GM18907 (cell line): ENCODE measurements at regions not wholly inside any gene's neighbourhood (a gene's known extent, or its start where the extent isn't known, plus 50 kb on each side); places are given as distances from the start of the nearest gene placed in this dataset.

Experiments
- ATAC-seq: cut with Tn5 transposase; IDR thresholded peaks from one replicate; pipeline ENCODE4 v1.9.1; 2021; ENCODE audit warnings: mild to moderate bottlenecking, moderate library complexity; ENCODE audit not compliant: unreplicated experiment

DNA sequence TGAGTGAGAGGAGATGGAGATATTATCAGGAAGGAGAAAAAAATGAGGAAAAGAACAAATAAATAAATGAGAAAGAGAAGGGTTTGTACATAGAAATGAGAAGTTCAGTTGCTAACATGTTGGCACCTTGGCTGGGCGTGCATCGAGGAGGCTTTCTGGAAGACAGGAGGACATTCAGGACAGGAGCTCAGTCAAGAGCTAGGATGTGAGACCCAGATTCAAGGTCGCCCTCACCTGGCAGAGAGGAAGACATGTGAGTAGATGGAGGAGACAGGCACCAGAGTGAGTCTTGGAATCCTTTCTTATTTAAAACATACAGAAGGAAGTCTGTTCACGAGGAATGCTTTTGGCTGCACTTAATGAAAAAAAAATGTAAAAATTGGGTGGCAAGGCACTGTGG, 640.9 kb downstream of the NPHP4 start:
- ATAC-seq = no peak

DNA sequence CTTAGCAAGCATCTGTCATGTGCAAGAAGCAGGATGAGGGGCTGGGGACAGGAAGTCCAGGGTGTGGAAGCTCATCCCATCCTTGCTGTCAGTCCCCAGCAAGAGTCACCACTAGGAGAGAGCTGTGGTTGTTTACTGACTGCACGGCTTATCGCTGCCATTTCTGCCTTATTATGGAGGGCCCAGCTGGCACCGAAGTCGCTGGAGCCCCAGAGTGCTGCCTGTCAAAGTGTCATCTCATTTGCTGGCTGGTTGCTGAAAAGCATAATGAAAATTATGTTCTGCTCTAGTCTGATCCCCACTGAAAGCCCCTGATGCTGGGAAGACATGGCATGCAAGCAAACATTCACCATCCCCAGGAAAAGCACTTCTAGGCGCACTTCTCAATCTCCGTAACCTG, 642.7 kb downstream of the NPHP4 start:
- no peak for ATAC-seq

DNA sequence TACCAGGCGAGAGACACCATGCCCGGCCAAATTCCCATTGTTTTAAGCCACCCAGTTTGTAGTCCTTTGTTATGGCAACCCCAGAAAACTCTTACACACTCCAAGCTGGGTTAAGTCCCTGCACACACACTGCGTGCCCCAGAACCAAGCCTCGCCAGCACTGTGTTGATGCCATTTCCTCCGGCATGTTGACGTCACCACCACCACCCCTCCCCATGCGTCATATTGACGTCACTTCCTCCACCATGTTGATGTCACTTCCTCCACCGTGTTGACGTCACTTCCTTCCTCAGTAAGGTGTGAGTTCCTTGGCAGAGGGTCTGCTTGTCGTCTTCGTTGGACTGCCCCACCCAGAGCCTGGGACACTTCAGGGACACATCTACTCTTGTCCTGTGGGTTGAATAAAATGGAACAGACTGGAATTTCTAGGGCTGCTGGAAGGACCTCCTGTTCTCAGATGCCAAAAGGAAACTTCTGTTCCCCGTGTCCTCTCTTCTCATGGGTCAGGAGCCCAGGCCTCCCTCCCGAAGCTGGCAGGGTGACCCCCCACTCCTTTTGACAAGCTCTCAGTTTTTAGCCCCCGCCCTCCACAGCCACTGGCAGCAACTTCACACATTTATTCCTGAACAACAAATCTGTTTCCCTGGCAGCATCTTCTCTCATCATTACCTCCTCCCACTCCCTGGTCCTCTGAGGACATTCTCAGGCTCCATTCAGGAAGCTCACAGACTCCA, 643.3 kb downstream of the NPHP4 start:
- no peak for ATAC-seq

DNA sequence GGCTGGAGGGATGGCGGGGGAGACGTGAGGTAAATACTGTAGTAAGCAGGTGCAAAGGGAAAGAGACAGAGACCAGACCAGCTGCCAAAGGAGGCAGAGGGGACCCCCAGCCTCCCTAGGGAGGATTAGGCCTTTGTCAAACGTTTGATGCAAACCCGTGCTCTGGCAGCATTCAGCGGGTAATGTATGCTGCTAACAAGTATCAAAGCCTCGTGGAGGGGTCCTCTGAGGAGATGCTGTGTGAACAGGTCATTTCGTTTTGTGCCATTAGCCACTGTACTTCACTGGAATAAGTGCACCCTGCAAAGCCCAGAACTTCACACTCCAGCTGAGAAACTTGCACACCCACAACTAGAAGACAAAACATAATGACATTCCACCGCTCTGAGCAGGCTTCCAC, 644.5 kb downstream of the NPHP4 start:
- no peak for ATAC-seq

DNA sequence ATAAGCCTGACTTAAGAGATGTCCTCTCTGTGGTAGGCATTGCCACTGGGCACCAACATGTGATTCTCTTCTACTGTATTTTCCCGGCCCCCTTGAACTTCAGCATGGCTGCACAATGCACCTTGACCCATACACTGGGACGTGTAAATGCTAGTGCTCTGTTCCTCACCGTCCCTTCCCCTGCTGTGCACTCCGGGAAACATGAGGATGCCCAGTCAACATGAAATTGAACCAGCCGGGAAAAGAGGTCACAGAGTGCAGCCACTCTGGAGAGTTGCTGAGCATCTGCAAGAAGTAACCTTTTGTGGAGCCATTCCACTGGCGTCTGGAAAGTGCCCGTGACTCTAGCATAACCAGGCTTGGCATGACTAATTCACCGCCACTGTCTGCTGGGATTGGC, 646.7 kb downstream of the NPHP4 start:
- ATAC-seq = no peak

DNA sequence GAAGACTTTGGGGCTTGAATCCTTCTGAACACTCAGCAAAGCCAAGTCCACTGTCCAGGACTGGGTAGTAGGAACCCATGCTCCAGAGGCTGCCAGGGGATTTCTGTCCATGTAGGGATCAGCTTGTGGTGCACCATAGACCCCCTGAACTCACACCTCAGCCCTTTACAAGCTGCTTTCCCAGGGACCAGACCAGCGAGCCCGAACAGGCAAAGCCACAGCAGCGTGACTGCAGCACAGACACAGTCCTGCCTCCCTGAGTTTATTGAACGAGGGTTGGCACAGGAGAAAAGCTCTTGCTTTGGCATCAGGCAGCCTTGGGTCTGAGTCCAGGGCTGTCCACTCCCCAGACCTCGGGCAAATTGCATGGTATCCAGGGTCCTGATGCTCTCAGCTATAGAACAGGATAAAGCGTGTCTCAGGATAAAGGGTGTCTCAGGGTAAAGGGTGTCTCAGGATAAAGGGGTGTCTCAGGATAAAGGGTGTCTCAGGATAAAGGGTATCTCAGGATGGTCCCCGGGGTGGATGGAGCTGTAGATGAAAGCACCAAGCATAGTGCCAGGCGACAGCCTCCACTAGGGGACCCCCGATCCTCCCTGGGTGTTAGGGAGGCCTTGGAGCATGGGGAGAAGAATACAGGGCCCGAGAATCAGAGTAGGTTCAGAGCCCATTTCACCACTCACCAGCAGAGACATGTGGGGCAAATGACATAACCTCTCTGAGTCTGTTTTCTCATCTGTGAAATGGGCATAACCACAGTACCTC, 648.8 kb downstream of the NPHP4 start:
- no peak for ATAC-seq

DNA sequence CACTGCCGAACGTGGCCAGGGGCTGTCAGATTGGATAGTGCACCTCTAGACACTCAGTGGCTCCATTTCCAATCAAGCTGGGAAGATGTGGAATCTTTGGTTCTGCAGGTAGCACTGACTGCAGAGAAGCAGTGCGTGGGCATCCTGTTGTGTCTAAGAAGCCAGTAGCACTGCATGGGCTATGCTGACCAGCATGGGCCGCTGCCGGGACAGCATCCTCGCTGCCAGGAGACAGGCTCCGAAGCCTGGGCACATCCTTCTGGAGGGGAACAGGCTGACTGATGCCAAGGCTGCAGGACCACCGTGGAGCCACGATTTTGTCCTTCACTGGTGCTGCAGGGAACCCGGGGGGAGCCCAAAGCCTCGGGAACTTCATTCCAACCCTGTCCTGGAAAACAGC, 649.4 kb downstream of the NPHP4 start:
- no peak for ATAC-seq

DNA sequence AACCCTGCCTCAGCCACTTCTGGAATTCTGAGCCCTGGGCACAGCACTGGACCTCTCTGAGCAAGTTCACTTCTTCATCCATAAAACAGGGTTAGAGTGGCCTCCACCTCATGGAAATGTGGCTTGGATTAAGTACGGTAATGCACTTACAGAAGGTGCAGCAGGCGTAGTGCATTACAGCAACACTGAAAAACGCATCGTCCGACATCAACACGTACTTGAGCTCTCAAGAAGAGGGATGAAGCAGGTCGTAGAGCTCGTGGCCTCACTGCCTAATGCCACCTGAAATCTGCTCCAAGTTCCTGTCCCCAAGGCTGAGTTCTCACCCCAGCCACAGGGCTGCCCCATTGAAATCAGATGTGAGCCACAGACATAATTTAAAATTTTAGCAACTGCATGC, 650.1 kb downstream of the NPHP4 start:
- ATAC-seq = no peak

DNA sequence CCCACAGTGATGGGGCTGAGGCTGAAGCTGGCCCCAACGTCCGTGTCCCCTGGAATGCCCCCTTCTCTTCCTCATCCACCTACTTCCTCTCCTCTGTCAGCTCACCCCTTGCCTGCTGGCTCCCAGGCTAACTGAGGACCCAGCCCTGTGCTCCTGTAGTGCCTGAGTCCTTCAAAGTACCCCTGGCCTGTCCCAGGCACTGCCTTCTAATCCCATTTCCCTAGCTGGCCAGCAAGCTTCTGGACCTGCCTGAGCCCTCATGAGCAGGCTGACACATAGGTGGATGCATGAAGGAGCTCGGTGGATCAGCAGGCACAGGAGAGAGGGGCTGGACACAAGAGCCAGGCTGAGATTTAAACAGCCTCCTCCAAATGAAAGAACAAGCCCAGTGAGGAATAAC, 650.8 kb downstream of the NPHP4 start:
- ATAC-seq = no peak

DNA sequence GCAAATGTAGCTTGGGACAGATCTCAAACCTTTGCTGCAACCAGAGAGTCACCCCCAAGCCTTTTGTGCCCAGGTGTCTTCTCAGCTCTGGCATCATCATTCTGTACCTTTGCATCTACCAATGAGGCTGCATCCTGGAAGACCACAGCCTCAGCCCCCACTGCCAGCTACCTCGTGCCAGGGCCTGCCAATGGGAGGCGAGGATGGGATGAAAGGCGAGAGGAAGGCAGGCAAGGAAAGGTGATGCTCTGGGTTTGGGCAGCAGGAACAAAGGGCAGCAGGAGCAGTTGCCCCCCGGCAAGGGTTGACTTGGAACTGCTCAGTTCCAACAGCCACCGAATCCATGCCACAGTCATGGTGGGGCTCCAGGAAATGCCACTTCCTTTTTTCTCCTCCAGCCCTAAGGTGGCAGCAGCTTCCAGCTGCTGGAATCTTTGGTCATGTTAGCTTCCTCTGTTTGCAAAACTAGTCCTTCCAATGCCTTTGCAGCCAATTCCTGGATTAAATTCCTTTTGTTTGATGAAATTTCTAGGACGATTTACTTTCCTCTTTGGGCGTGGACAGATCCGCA, 651.6 kb downstream of the NPHP4 start:
- no peak for ATAC-seq

DNA sequence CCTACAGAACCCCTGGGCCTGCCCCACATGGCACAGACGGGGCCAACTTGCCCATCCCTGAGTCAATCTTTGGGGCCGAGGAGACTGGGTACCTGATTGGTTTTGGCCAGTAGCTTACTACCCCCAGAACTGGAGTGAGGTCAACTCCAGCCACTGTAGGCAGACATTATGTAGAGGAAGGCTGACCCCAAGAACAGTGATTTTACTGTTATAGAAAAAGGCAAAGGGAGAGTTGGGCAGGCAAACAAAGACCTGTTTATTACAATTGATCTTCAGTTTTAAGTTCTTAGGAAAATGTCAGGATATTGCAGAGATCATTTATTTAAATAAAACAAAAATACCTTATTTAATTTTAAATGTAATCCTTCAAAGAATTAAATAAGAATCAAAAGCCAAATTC, 653.8 kb downstream of the NPHP4 start:
- no peak for ATAC-seq

DNA sequence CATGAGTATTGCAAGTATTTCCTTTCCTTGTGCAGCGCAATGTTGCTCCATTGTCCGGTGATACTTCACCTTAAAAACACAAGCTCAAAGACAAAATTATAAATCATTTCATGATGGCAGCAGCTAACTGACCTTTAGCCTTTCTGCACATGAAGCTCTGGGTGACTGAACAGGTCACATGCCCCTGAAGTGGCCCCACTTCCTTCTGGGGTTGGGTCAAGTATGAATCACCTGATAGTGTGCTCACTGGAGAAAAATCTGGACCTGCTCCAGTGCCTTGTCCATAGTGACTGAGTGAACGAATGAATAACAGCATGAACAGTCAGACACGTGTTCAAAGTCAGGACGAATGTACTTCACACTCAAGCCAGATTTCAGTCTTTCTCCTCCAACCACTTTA, 658.9 kb downstream of the NPHP4 start:
- ATAC-seq = no peak

DNA sequence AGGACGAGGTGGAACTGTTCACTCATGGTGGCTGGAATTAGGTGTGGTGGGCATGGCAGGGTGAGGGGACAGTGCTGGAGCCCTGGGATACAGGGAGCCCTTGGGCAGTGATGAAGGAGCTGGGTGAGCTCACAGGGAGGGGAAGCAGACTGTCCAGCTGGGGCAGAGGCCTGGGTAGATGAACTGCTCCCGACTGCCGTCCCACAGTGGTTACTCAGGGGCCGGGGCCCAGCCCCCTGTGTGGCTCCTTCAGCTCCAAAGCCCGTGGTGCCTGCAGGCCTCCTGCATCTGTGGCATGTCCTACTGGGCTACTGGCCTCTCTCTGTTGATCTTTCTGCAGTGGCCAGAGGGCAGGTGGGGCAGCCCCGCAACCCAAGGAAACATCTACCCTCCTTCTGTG, 661.1 kb downstream of the NPHP4 start:
- ATAC-seq = no peak

DNA sequence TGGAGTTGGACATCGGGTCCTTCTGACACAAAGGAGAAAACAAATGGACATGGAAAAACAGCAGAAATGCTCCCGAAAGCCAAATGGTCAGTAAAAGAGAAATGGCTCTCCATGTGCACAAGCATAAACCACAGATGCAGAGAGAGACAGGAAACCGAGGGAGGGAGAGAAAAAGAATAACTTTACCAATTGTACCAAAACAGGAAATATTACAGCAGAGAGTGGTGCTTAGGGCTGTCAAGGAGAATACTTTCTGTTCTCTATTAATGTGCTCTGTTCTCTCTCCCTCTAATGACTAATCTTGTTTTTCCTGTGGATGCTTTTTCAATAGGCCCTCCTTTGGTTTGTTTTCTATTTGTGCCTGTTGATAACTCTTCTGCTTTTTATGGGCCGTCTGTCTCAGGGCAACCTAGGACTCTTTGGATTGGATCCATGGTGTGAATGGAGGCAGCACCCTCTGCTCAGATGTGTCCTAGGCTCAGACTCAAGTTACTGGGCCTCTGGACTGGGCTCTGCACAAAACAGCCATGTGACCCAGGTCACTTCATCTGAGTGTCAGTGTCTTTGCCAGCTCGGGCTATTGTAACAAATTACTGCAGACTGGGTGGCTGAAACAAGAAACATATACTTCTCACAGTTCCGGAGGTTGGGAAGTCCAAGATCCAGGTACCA, 663.0 kb downstream of the NPHP4 start:
- no peak for ATAC-seq

DNA sequence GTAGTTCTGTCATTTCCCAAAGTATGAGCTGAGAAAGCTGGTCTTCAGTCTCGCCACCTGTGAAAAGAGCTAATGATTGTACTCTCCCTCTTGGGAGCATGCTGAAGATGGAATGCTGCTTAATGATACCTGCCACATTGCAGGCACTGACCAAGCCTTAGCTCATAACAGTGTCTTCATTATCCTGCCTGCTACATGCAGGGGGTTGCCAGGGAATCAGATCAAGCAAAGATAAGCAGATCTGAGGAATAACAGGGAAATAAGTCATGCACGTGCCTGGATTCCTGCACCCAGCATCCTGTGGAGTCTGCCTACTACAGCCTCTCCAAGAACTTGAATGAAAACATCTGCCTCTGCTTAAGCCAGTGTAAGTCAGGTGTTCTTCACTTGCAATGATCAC, 667.3 kb downstream of the NPHP4 start:
- ATAC-seq = no peak

DNA sequence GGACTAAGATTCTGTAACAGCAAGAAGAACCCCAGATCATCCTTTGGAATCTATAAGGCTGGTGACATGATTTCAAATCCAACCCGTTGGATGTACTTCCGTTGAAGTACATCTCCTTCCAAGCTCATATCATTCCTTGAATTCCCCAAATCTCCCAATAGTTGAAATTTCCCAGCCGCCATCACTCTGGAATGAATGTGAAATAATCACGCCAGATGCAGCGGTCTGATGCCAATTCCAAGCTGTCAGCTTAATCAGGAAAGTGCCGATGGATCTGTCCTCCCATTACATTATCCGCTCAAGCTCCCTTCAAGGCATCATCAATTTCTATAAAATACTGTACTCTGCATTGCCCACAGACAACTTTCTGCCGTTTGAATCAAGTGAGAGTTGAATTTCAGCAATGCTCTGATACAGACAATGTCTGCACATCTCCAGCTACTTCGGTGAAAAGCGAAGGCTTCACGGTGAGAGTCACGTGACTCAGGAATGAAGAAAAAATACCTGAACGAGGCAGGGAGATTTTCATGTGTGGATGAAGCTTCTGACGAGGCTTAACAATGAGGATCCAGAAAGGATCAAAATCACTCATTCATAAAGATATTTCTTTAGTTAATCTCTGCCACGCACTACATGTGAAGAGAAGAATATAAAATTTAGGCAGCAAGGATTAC, 663.9 kb downstream of the AJAP1 start:
- ATAC-seq = no peak

DNA sequence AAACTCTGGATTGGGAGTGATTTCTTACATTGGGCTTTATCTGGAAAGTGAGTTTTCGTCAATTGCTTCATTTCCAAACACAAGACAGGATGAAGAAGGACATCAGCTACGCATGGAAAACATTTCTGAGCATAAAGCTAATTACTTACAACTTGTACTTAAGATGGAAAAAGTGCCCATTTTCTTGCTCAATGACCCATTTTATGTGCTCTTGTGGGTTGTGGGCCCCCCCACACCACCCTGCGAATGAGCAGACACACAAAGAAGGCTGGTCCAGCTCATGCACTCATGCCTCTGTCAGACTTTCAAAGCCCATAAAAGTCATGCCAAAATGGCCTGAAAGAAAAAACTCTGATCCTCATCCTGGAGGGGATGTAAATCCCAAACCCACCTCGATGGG, 663.0 kb downstream of the AJAP1 start:
- ATAC-seq = no peak

DNA sequence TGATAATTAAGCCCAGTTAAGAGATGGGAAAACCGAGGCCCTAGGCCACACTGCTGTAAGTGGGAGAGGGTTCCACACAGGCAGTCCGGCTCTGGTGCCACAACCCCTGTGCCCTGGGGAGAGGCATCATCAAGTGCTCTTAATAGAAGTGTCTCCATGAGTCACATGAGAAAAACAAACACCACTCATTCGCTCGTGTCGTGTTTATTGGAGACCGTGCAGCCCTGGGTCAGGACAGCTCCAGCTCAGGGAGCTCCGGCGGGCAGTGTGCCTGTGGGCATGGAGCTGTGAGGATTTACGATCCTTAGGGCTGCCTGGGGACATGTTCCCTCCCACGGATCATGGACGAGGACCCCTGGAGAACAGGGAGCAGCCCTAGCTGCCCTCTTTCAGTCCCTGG, 658.5 kb downstream of the AJAP1 start:
- no peak for ATAC-seq

DNA sequence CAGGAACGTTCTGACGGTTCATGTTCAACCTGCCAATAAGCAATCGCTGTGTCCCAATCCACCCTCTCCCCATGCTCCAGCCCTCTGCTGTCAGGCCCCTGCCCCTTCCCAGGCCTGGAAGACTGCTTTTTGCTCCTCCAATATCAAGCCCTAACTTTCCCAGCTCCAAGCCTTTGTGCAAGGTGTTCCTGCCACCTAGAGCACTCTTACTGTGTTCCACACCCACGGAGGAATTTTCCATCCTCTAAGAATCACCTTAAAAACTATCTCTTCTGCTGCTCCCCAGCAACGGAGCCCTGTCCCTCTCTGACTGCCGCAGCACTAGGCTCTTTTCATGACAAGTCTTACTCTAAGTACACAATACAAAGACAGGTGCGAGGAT, 657.9 kb downstream of the AJAP1 start:
- ATAC-seq = no peak

DNA sequence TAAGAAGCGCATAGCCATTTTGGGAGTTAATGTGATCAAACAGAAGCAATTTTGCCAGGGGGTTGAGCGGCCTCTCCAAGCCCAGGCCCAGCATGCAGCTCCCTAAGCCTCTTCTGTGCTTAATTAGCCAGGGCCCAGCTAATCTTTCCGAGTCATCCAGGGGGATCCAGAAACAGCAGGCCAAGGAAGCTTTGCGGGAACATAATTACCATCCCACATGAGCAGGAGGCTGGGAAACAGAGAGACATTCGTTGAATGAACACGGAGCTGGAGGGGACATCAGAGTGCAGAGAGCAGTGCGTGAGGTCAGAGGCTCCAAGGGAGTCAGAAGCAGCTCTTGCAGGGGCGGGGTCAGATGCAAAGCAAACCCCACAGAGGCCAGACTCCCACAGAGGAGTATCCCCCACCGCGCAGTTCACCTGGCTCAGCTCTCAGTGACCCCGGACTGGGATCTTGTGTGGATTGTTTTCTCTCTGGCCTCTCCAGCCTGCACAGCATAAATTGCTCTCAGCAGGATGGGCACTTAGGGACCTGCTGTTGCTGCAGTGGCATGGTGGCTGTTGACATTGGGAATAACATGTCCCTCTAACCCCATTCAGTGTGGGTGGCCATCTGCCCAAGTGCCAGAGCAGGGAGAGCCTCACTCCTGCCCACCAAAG, 657.4 kb downstream of the AJAP1 start:
- ATAC-seq = no peak

DNA sequence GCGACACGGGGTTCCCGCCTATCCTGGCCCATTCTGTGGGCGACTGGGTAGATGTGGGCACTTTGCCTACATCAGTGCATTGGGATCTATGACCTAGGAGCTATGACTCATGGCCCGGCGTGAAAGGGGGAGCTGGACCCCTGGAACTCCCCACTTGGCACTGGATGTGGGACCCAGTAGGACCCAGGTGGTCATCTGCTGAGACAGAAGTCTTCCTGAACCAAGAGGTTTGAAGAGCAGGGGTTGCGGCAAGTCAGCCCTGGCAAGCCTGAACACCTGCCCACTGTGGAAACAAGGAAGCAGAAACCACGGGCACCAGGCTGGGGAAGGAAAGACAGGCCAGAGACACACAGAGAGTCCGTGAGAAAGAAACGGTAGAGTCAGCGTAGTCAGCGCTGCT, 656.7 kb downstream of the AJAP1 start:
- ATAC-seq = no peak
